Prostate gland (tissue), 2 donors: ENCODE measurements at regions not wholly inside any gene's neighbourhood (a gene's known extent, or its start where the extent isn't known, plus 50 kb on each side); places are given as distances from the start of the nearest gene placed in this dataset.

Experiments
- POLR2A ChIP-seq: fragments of 450-650 bp; IDR thresholded peaks from one replicate; pipeline ENCODE4 v1.6.1; 2016; ENCODE audit warnings: antibody characterized with exemption, mild to moderate bottlenecking
- POLR2AphosphoS5 ChIP-seq: sonication (generic); formaldehyde crosslinking; IDR thresholded peaks from one replicate; pipeline ENCODE4 v1.6.1; 2017; ENCODE audit warnings: antibody characterized with exemption
- TF ChIP-seq, protein P1 (sequence below), 4 experiments: fragments of 200-600 bp in 2 of 4; fragments of 450-650 bp in 2 of 4; sonication (generic) in 2 of 4; IDR thresholded peaks; 1 replicate in 3 of 4; 2 replicates in 1 of 4; pipeline ENCODE4 v1.5.1; 2016 to 2019; ENCODE audit warnings: antibody characterized with exemption in 4 of 4, mild to moderate bottlenecking in 2 of 4, moderate library complexity in 2 of 4

DNA sequence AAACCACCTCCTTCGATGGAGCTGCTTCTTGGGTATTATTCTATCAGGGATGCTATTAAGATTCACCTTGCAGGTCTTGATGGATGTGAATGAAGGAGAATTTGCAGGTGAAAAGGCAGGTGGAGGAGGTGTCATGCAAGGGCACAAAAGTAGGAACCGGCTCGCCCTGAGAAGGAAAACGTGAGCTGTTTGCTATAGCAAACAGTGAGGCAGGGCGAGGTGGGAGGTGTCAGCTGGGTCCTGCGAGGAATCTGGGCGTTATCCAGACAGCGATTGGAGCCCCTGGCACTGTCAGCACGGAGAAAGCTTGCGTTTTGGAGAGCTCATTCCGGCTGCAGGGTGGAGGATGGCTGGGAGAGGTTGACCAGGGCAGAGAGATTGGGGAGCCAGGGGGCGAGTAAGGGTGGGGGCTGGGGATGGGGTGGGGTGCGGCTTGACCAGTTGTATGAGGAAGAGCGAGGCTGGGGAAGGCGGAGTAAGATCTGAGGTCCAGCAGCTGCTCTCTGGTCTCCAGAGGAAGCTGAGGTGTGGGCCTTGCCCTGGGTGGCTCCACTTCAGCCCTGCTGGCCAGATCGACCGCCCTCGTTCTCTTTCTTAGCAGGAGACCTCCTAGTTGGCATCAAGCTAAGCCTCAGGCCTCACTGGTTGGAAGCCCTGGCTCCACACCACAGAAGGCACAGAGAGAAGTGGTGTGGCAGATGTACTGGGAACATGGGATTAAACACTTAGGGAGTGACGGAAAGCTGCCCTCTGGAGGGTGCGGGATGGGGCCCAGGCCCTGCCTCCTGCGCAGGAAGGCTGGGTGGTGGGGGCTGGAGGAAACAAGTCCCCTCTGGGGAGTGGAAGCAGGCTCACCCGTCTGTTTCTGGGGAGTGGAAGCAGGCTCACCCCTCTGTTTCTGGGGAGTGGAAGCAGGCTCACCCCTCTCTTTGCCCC is 54.7 kb upstream of the NEURL1B start:
- TF ChIP-seq, protein P1, sequence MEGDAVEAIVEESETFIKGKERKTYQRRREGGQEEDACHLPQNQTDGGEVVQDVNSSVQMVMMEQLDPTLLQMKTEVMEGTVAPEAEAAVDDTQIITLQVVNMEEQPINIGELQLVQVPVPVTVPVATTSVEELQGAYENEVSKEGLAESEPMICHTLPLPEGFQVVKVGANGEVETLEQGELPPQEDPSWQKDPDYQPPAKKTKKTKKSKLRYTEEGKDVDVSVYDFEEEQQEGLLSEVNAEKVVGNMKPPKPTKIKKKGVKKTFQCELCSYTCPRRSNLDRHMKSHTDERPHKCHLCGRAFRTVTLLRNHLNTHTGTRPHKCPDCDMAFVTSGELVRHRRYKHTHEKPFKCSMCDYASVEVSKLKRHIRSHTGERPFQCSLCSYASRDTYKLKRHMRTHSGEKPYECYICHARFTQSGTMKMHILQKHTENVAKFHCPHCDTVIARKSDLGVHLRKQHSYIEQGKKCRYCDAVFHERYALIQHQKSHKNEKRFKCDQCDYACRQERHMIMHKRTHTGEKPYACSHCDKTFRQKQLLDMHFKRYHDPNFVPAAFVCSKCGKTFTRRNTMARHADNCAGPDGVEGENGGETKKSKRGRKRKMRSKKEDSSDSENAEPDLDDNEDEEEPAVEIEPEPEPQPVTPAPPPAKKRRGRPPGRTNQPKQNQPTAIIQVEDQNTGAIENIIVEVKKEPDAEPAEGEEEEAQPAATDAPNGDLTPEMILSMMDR (IDR thresholded peaks at IDR 0.05), result no peak
- TF ChIP-seq POLR2A (no peak), POLR2AphosphoS5 (no peak)
